H9 (cell line): ENCODE measurements at regions not wholly inside any gene's neighbourhood (a gene's known extent, or its start where the extent isn't known, plus 50 kb on each side); places are given as distances from the start of the nearest gene placed in this dataset.

Source experiments
- DNase-seq: peaks from one replicate; pipeline ENCODE4 v3.0.0-alpha.2; 2017
- H2AFZ ChIP-seq: one replicate; pipeline ENCODE4 v1.6.1; 2013; ENCODE audit warnings: mild to moderate bottlenecking, low read length, control low read depth, moderate library complexity
- H2AK5ac ChIP-seq: 2 replicates; pipeline ENCODE4 v1.6.1; 2013; ENCODE audit warnings: low read length, control low read depth, mixed read lengths; ENCODE audit not compliant: insufficient read length
- H2BK120ac ChIP-seq: one replicate; pipeline ENCODE4 v1.6.1; 2013; ENCODE audit warnings: low read depth, mild to moderate bottlenecking, low read length, control low read depth, inconsistent platforms; ENCODE audit not compliant: poor library complexity, severe bottlenecking
- H2BK12ac ChIP-seq: 2 replicates; pipeline ENCODE4 v1.6.1; 2013; ENCODE audit warnings: low read length, control low read depth, mixed read lengths, low read depth; ENCODE audit not compliant: insufficient read length
- H2BK15ac ChIP-seq: 2 replicates; pipeline ENCODE4 v1.6.1; 2013; ENCODE audit warnings: low read depth, low read length, control low read depth
- H2BK20ac ChIP-seq: one replicate; pipeline ENCODE4 v1.6.1; 2013; ENCODE audit warnings: low read depth, mild to moderate bottlenecking, low read length, control low read depth, inconsistent platforms; ENCODE audit not compliant: poor library complexity, severe bottlenecking
- H2BK5ac ChIP-seq: 2 replicates; pipeline ENCODE4 v1.6.1; 2013; ENCODE audit warnings: low read length, control low read depth, mixed read lengths; ENCODE audit not compliant: insufficient read length
- H3K14ac ChIP-seq: 2 replicates; pipeline ENCODE4 v1.6.1; 2013; ENCODE audit warnings: low read length, control low read depth; ENCODE audit not compliant: insufficient read depth
- H3K18ac ChIP-seq: 2 replicates; pipeline ENCODE4 v1.6.1; 2013; ENCODE audit warnings: low read depth, mild to moderate bottlenecking, mixed read lengths, low read length, control low read depth; ENCODE audit not compliant: insufficient read length
- H3K23ac ChIP-seq: 2 replicates; pipeline ENCODE4 v1.6.1; 2013; ENCODE audit warnings: low read length, control low read depth, mixed read lengths, low read depth; ENCODE audit not compliant: insufficient read length
- H3K23me2 ChIP-seq: 2 replicates; pipeline ENCODE4 v1.6.1; 2013; ENCODE audit warnings: low read depth, mild to moderate bottlenecking, mixed read lengths, low read length, control low read depth; ENCODE audit not compliant: insufficient read length, poor library complexity, severe bottlenecking
- H3K27ac ChIP-seq: 2 replicates; pipeline ENCODE4 v1.5.1; 2013; ENCODE audit warnings: low read length, control low read depth, mixed read lengths, low read depth; ENCODE audit not compliant: insufficient read length
- H3K27me3 ChIP-seq: 2 replicates; pipeline ENCODE4 v1.6.1; 2013; ENCODE audit warnings: low read length, control low read depth, inconsistent platforms; ENCODE audit not compliant: insufficient read depth
- H3K4ac ChIP-seq: 2 replicates; pipeline ENCODE4 v1.6.1; 2013; ENCODE audit warnings: low read depth, mild to moderate bottlenecking, control low read depth, inconsistent platforms, low read length, moderate library complexity
- H3K4me1 ChIP-seq: 2 replicates; pipeline ENCODE4 v1.6.1; 2013; ENCODE audit warnings: low read length, control low read depth, inconsistent platforms; ENCODE audit not compliant: insufficient read depth
- H3K4me2 ChIP-seq: 2 replicates; pipeline ENCODE4 v1.6.1; 2013; ENCODE audit warnings: low read length, control low read depth, mixed read lengths; ENCODE audit not compliant: insufficient read length, insufficient read depth
- H3K56ac ChIP-seq: 2 replicates; pipeline ENCODE4 v1.6.1; 2013; ENCODE audit warnings: low read depth, mild to moderate bottlenecking, mixed read lengths, low read length, control low read depth; ENCODE audit not compliant: insufficient read length
- H3K79me1 ChIP-seq: 2 replicates; pipeline ENCODE4 v1.6.1; 2013; ENCODE audit warnings: low read depth, mild to moderate bottlenecking, moderate library complexity, low read length, control low read depth, inconsistent platforms; ENCODE audit not compliant: insufficient read depth, poor library complexity, severe bottlenecking
- H3K79me2 ChIP-seq: 2 replicates; pipeline ENCODE4 v1.6.1; 2013; ENCODE audit warnings: low read length, control low read depth, inconsistent platforms; ENCODE audit not compliant: insufficient read depth
- H3K9ac ChIP-seq: 2 replicates; pipeline ENCODE4 v1.6.1; 2013; ENCODE audit warnings: low read length, control low read depth, mixed read lengths; ENCODE audit not compliant: insufficient read length; ENCODE audit errors: extremely low read depth
- H3K9me3 ChIP-seq: one replicate; pipeline ENCODE4 v1.6.1; 2013; ENCODE audit warnings: low read depth, low read length, inconsistent platforms; ENCODE audit not compliant: control insufficient read depth
- H3T11ph ChIP-seq: one replicate; pipeline ENCODE4 v1.6.1; 2013; ENCODE audit warnings: mild to moderate bottlenecking, low read length, control low read depth, inconsistent platforms
- H4K20me1 ChIP-seq: one replicate; pipeline ENCODE4 v1.6.1; 2013; ENCODE audit not compliant: control insufficient read depth, insufficient read length, insufficient read depth
- H4K5ac ChIP-seq: 2 replicates; pipeline ENCODE4 v1.6.1; 2013; ENCODE audit warnings: low read depth, mild to moderate bottlenecking, mixed read lengths, low read length, control low read depth; ENCODE audit not compliant: insufficient read length
- H4K8ac ChIP-seq: replicated peaks from 2 replicates; pipeline ENCODE4 v1.6.1; 2013; ENCODE audit warnings: low read length, control low read depth, mixed read lengths, low read depth; ENCODE audit not compliant: insufficient read length
- H4K91ac ChIP-seq: 2 replicates; pipeline ENCODE4 v1.6.1; 2013; ENCODE audit warnings: low read depth, mild to moderate bottlenecking, moderate library complexity, mixed read lengths, low read length, control low read depth; ENCODE audit not compliant: insufficient read length
- H3K27ac Mint-ChIP-seq, 3 experiments: 2 replicates in 2 of 3; 3 replicates in 1 of 3; pipeline ENCODE4 v1.8.0; 2020 to 2021; ENCODE audit warnings: mixed read lengths in 3 of 3, mild to moderate bottlenecking in 1 of 3, moderate library complexity in 1 of 3
- H3K27me3 Mint-ChIP-seq: 2 replicates; pipeline ENCODE4 v1.8.0; 2021; ENCODE audit warnings: low read depth, mild to moderate bottlenecking, moderate library complexity, mixed read lengths
- H3K36me3 Mint-ChIP-seq, 3 experiments: 2 replicates in 2 of 3; 3 replicates in 1 of 3; pipeline ENCODE4 v1.8.0; 2020 to 2021; ENCODE audit warnings: low read depth in 3 of 3, mixed read lengths in 3 of 3; ENCODE audit not compliant: insufficient read depth in 1 of 3
- H3K4me1 Mint-ChIP-seq, 2 experiments: 2 replicates each; pipeline ENCODE4 v1.8.0; 2020; ENCODE audit warnings: mixed read lengths in 2 of 2
- H3K4me3 Mint-ChIP-seq, 2 experiments: 2 replicates in 1 of 2; 3 replicates in 1 of 2; pipeline ENCODE4 v1.8.0; 2020 to 2021; ENCODE audit warnings: mild to moderate bottlenecking in 2 of 2, mixed read lengths in 2 of 2, moderate library complexity in 1 of 2
- H3K9me3 Mint-ChIP-seq, 2 experiments: 2 replicates in 1 of 2; 3 replicates in 1 of 2; pipeline ENCODE4 v1.8.0; 2020; ENCODE audit warnings: mild to moderate bottlenecking in 2 of 2, mixed read lengths in 2 of 2, moderate library complexity in 1 of 2
- CTCF ChIP-seq: fragments of 200-600 bp; sonication (generic); conservative IDR thresholded peaks from 3 replicates; pipeline ENCODE4 v1.8.0; 2021; ENCODE audit warnings: antibody characterized with exemption, mild to moderate bottlenecking
- WGBS: extraction: QIAGEN DNeasy Blood & Tissue Kit; methylation state at CpG from one replicate; pipeline ENCODE4 v1.1.7; 2013; ENCODE audit warnings: missing lambda C conversion rate, low lambda C conversion rate, mixed read lengths; ENCODE audit not compliant: insufficient read length; ENCODE audit errors: extremely low coverage; 5-methylcytosine and 5-hydroxymethylcytosine counted together

DNA sequence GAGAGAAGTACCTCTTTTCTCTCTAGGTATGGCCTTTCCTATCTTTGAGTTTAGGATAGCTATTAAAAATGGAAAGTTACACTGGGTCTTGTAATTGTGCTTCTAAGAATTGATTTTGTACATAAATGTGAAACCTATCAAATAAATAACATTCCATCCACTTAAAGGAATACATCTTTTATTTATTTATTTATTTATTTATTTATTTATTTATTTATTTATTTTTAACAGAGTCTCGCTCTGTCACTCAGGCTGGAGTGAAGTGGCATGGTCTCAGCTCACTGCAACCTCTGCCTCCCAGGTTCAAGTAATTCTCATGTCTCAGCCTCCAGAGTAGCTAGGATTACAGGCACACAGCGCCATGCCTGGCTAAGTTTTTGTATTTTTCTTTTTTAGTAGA lies 1114.0 kb upstream of the EEF2KMT start:
- H2BK12ac ChIP-seq, result no peak overlapping the region
- H2BK5ac ChIP-seq, result no peak overlapping the region
- no peaks in the 10 kb centered on the region for H3K27me3 ChIP-seq
- Mint-ChIP-seq H3K27me3 (peaks cover 3% of the 10 kb centered on the region), H3K9me3 (no peaks in the 10 kb centered on the region; a peak in 1 of 5 replicates), H3K4me1 (peaks cover 35 to 36% of the 10 kb centered on the region in 2 experiments), H3K27ac (no peak overlapping the region), H3K36me3 (0 out of 7 replicates have a peak, but pooled peaks cover 0 to 2% (median 0%) of the 10 kb centered on the region in 3 experiments), H3K4me3 (no peak overlapping the region)
- H2BK120ac ChIP-seq, result no peak overlapping the region
- H3K79me2 ChIP-seq, result no peaks in the 10 kb centered on the region; the same call in 1 of the 2 replicates
- peaks cover 4% of the 10 kb centered on the region; the same call in 1 of the 2 replicates for H3K4me1 ChIP-seq
- H4K91ac ChIP-seq, result no peak overlapping the region
- no peak overlapping the region for H2BK20ac ChIP-seq
- no peak overlapping the region for H2BK15ac ChIP-seq
- H3K56ac ChIP-seq, result no peak overlapping the region
- no peak overlapping the region for H3K23ac ChIP-seq
- no peak overlapping the region for H3K14ac ChIP-seq
- no peak overlapping the region for H3K9ac ChIP-seq
- no peaks in the 10 kb centered on the region for H3K23me2 ChIP-seq
- no peak overlapping the region for H4K8ac ChIP-seq
- H3T11ph ChIP-seq, result no peak overlapping the region
- H4K20me1 ChIP-seq, result no peaks in the 10 kb centered on the region
- H3K27ac ChIP-seq, result no peak overlapping the region
- WGBS, result no CpG with 5 or more reads among the region's 2 CpGs
- H4K5ac ChIP-seq, result no peak overlapping the region
- H3K4me2 ChIP-seq, result no peak overlapping the region
- no peak overlapping the region for H2AK5ac ChIP-seq
- H3K4ac ChIP-seq, result no peak overlapping the region
- H3K79me1 ChIP-seq, result no peaks in the 10 kb centered on the region
- DNase-seq, result no peak
- H3K9me3 ChIP-seq, result no peaks in the 10 kb centered on the region
- H3K18ac ChIP-seq, result no peak overlapping the region
- no peak overlapping the region for H2AFZ ChIP-seq
- no peak for TF ChIP-seq CTCF
